Esophagus (tissue), 2 donors: ENCODE measurements at regions not wholly inside any gene's neighbourhood (a gene's known extent, or its start where the extent isn't known, plus 50 kb on each side); places are given as distances from the start of the nearest gene placed in this dataset.

Source experiments
- H3K27ac ChIP-seq, 2 donors: one replicate each; pipeline ENCODE4 v1.5.1; 2013; ENCODE audit warnings: low read depth in 2 of 2, mild to moderate bottlenecking in 2 of 2, inconsistent platforms in 1 of 2, low read length in 1 of 2, moderate library complexity in 1 of 2
- H3K27me3 ChIP-seq, 2 donors: one replicate each; pipeline ENCODE4 v1.6.1; 2013; ENCODE audit warnings: low read length in 2 of 2, control low read depth in 1 of 2, mild to moderate bottlenecking in 1 of 2; ENCODE audit not compliant: insufficient read depth in 2 of 2, control insufficient read depth in 1 of 2
- H3K36me3 ChIP-seq, 2 donors: one replicate each; pipeline ENCODE4 v1.6.1; 2013; ENCODE audit warnings: low read length in 1 of 2; ENCODE audit not compliant: control insufficient read depth in 2 of 2, insufficient read depth in 2 of 2
- H3K4me1 ChIP-seq, 2 donors: one replicate each; pipeline ENCODE4 v1.6.1; 2013; ENCODE audit warnings: low read length in 1 of 2; ENCODE audit not compliant: control insufficient read depth in 2 of 2, insufficient read depth in 2 of 2
- H3K4me3 ChIP-seq, 2 donors: one replicate each; pipeline ENCODE4 v1.5.1; 2013; ENCODE audit warnings: low read length in 2 of 2, mild to moderate bottlenecking in 2 of 2, low read depth in 1 of 2, moderate library complexity in 1 of 2
- H3K9me3 ChIP-seq, 2 donors: one replicate each; pipeline ENCODE4 v1.6.1; 2013; ENCODE audit warnings: mild to moderate bottlenecking in 2 of 2, low read depth in 1 of 2, low read length in 1 of 2, moderate library complexity in 1 of 2; ENCODE audit not compliant: control insufficient read depth in 2 of 2, insufficient read depth in 1 of 2
- WGBS, 2 donors: extraction: QIAGEN DNeasy Blood & Tissue Kit; methylation state at CpG; one replicate each; pipeline ENCODE4 v1.1.7; 2013; 5-methylcytosine and 5-hydroxymethylcytosine counted together
- donor health status: healthy with polysubstance abuse.
- donor health status: Bipolar disorder and iron deficiency.

- no peaks in the 10 kb centered on the region for H3K36me3 ChIP-seq
- no peaks in the 10 kb centered on the region for H3K9me3 ChIP-seq
- WGBS, 2 donors: 74 to 75% methylated on average over 4 of the region's 4 CpGs
- peaks cover 0 to 1% of the 10 kb centered on the region in 2 donors for H3K4me1 ChIP-seq
- no peaks in the 10 kb centered on the region for H3K27me3 ChIP-seq
- H3K27ac ChIP-seq: peak overlapping the region; percentile 58 to 75
- no peak overlapping the region for H3K4me3 ChIP-seq
Observed at GRCh38 chr22:27213294-27213693, 555.9 kb downstream of the MIAT start.

- Histone ChIP-seq H3K36me3 (no peaks in the 10 kb centered on the region), H3K9me3 (no peaks in the 10 kb centered on the region), H3K4me3 (no peak overlapping the region), H3K27ac (peak overlapping the region in 1 of 2 donors; percentile 37), H3K27me3 (no peaks in the 10 kb centered on the region), H3K4me1 (no peaks in the 10 kb centered on the region)
- 81% methylated on average over 17 of the region's 17 CpGs for WGBS, 2 donors
Observed at GRCh38 chr22:27213766-27214581, 556.6 kb downstream of the MIAT start.

- no peaks in the 10 kb centered on the region for H3K9me3 ChIP-seq
- H3K27me3 ChIP-seq: no peaks in the 10 kb centered on the region
- 82 to 89% methylated on average over 6 of the region's 6 CpGs for WGBS, 2 donors
- no peaks in the 10 kb centered on the region for H3K36me3 ChIP-seq
- no peaks in the 10 kb centered on the region for H3K4me1 ChIP-seq
- peak overlapping the region in 1 of 2 donors; percentile 38 for H3K27ac ChIP-seq
- H3K4me3 ChIP-seq: no peak overlapping the region
Observed at GRCh38 chr22:27214691-27215090, 557.3 kb downstream of the MIAT start.

GRCh38 chr22:27215871-27216270 is 558.5 kb downstream of the MIAT start:
- Histone ChIP-seq H3K27me3 (no peaks in the 10 kb centered on the region), H3K36me3 (no peaks in the 10 kb centered on the region), H3K4me3 (no peak overlapping the region), H3K9me3 (no peaks in the 10 kb centered on the region), H3K27ac (no peak overlapping the region), H3K4me1 (no peaks in the 10 kb centered on the region)
- WGBS, 2 donors: 79 to 80% methylated on average over 5 of the region's 5 CpGs

GRCh38 chr22:27216444-27216843 is 559.1 kb downstream of the MIAT start:
- 82 to 83% methylated on average over 1 of the region's 1 CpG for WGBS, 2 donors
- no peak overlapping the region for H3K4me3 ChIP-seq
- no peaks in the 10 kb centered on the region for H3K36me3 ChIP-seq
- no peak overlapping the region for H3K27ac ChIP-seq
- no peaks in the 10 kb centered on the region for H3K4me1 ChIP-seq
- no peaks in the 10 kb centered on the region for H3K9me3 ChIP-seq
- no peaks in the 10 kb centered on the region for H3K27me3 ChIP-seq

GRCh38 chr22:27217154-27217553 is 559.8 kb downstream of the MIAT start:
- Histone ChIP-seq H3K27ac (no peak overlapping the region), H3K4me3 (no peak overlapping the region), H3K27me3 (no peaks in the 10 kb centered on the region), H3K4me1 (no peaks in the 10 kb centered on the region), H3K36me3 (no peaks in the 10 kb centered on the region), H3K9me3 (no peaks in the 10 kb centered on the region)
- WGBS, 2 donors: 72 to 81% methylated on average over 3 of the region's 3 CpGs

- Histone ChIP-seq H3K4me3 (no peak overlapping the region), H3K9me3 (peaks cover under 1% of the 10 kb centered on the region in 2 donors), H3K27me3 (no peaks in the 10 kb centered on the region), H3K4me1 (no peaks in the 10 kb centered on the region), H3K27ac (no peak overlapping the region), H3K36me3 (no peaks in the 10 kb centered on the region)
- 75 to 76% methylated on average over 16 of the region's 16 CpGs for WGBS, 2 donors
Observed at GRCh38 chr22:27218012-27218920, 560.9 kb downstream of the MIAT start.

GRCh38 chr22:27219036-27219435 is 561.6 kb downstream of the MIAT start:
- Histone ChIP-seq H3K4me1 (no peaks in the 10 kb centered on the region), H3K4me3 (no peak overlapping the region), H3K9me3 (peaks cover 2 to 4% of the 10 kb centered on the region in 2 donors), H3K36me3 (no peaks in the 10 kb centered on the region), H3K27me3 (no peaks in the 10 kb centered on the region), H3K27ac (peak overlapping the region in 1 of 2 donors; percentile 3)
- WGBS, 2 donors: 82 to 85% methylated on average over 2 of the region's 2 CpGs

- 42 to 45% methylated on average over 5 of the region's 5 CpGs for WGBS, 2 donors
- Histone ChIP-seq H3K27ac (peak overlapping the region in 1 of 2 donors; percentile 46), H3K36me3 (no peaks in the 10 kb centered on the region), H3K4me1 (no peaks in the 10 kb centered on the region), H3K27me3 (no peaks in the 10 kb centered on the region), H3K4me3 (no peak overlapping the region), H3K9me3 (peaks cover 2 to 4% of the 10 kb centered on the region in 2 donors)
Observed at GRCh38 chr22:27220339-27220738, 563.0 kb downstream of the MIAT start.
